ENCODE measurements at regions not wholly inside any gene's neighbourhood (a gene's known extent, or its start where the extent isn't known, plus 50 kb on each side); places are given as distances from the start of the nearest gene placed in this dataset.

DNA sequence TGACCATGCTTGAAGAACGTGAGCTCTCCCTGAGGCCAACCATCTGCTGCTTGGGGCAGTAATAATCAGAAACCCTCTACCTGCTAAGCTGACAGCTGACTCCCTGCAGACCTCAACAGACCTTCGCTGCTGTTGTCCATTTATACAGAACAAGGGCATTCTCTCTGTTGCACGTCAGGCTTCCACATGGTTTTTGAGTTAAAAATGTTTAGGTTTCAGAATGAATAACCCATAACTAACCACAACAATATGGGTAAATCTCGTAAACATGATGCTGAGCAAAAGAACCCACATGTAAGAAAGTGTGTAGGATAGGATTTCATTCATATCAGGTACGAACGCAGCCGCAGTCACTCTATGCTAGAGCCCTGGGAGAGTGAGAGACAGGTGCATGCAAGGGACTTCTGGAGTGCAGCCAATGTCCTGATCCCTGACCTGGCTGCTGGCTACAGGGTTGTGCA is 348.5 kb downstream of the MED10 start:
- TF ChIP-seq, protein P1, sequence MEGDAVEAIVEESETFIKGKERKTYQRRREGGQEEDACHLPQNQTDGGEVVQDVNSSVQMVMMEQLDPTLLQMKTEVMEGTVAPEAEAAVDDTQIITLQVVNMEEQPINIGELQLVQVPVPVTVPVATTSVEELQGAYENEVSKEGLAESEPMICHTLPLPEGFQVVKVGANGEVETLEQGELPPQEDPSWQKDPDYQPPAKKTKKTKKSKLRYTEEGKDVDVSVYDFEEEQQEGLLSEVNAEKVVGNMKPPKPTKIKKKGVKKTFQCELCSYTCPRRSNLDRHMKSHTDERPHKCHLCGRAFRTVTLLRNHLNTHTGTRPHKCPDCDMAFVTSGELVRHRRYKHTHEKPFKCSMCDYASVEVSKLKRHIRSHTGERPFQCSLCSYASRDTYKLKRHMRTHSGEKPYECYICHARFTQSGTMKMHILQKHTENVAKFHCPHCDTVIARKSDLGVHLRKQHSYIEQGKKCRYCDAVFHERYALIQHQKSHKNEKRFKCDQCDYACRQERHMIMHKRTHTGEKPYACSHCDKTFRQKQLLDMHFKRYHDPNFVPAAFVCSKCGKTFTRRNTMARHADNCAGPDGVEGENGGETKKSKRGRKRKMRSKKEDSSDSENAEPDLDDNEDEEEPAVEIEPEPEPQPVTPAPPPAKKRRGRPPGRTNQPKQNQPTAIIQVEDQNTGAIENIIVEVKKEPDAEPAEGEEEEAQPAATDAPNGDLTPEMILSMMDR (IDR thresholded peaks at IDR 0.05; ENCODE audit: insufficient read depth, low read length, poor library complexity, severe bottlenecking): no peak
- DNase-seq (ENCODE audit: low read depth): no peak
- Histone ChIP-seq H3K4me3 (ENCODE audit: low read depth, low read length) (no peak overlapping the region), H3K36me3 (ENCODE audit: control insufficient read depth, insufficient read depth, low read length) (no peaks in the 10 kb centered on the region), H3K27me3 (ENCODE audit: control insufficient read depth, insufficient read depth, low read length) (no peaks in the 10 kb centered on the region)

DNA sequence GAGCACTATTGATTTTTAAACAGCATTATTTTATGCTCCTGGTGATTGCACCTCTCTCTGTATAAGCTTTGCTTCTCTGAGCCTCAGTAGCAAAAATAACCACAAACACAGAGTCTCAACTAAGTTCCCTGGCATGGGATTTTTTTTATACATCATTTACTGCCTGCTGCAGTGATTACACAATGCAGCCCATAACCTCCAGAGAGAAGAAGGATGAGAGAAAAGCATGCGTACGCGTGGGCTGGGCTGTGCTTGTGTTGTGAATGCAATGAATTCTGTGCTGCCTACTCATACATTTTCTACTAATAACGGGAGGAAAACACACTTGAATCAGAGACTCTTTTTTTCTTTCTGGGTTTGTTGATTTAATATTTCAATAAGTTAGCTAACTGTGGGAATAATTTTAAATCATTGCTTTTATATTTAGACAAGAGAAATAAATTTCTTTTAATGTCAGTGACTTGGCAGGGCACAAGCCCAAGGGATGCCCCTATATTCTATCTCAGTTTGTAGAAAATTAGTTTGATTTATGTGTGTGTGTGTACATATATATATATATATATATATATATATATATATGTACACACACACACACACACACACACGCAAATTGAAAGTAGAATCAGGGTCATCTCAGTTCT is 351.5 kb downstream of the MED10 start:
- Histone ChIP-seq H3K36me3 (ENCODE audit: control insufficient read depth, insufficient read depth, low read length) (no peaks in the 10 kb centered on the region), H3K4me3 (ENCODE audit: low read depth, low read length) (no peak overlapping the region), H3K27me3 (ENCODE audit: control insufficient read depth, insufficient read depth, low read length) (no peaks in the 10 kb centered on the region)
- DNase-seq (ENCODE audit: low read depth): no peak
- TF ChIP-seq, protein P1 (IDR thresholded peaks at IDR 0.05; ENCODE audit: insufficient read depth, low read length, poor library complexity, severe bottlenecking): no peak

DNA sequence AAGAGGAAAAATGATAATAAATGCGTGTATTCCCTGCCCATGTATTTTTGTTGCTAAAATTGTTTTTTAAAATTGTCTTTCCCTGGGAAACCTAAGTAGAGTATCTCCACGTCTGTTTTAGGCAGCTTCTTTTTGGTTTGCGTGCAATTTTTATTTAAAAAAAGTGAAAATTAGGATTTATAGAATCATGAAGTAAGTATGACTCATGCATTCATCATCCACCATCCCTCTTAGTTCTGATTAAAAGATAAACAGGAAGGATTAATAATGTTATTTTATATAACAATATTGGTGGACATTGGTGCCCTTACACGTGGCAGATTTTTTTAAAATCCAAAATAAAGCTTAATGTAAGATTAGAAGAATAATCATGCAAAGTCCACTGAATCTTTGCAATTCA is 358.7 kb downstream of the MED10 start:
- Histone ChIP-seq H3K36me3 (ENCODE audit: control insufficient read depth, insufficient read depth, low read length) (no peaks in the 10 kb centered on the region), H3K27me3 (ENCODE audit: control insufficient read depth, insufficient read depth, low read length) (no peaks in the 10 kb centered on the region), H3K4me3 (ENCODE audit: low read depth, low read length) (no peak overlapping the region)
- no peak for DNase-seq (ENCODE audit: low read depth)
- TF ChIP-seq, protein P1 (IDR thresholded peaks at IDR 0.05; ENCODE audit: insufficient read depth, low read length, poor library complexity, severe bottlenecking): no peak

DNA sequence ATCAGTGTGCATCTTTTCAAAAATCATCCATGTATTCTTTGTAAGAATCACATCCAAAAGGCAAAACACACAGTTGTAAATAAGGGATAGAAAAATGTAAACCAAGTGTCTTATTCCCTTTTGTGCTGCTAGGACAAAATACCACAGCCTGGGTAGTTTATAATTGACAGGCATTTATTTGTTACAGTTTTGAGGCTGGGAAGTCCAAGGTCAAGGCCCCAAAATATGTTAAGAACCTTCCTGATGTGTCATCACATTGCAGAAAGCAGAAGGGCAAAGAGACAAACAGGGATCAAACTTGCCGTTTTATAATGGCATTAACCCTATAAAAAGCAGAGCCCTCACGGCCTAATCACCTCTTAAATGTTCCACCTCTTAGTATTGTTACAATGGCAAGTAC is 364.8 kb downstream of the MED10 start:
- TF ChIP-seq, protein P1 (IDR thresholded peaks at IDR 0.05; ENCODE audit: insufficient read depth, low read length, poor library complexity, severe bottlenecking): no peak
- Histone ChIP-seq H3K36me3 (ENCODE audit: control insufficient read depth, insufficient read depth, low read length) (no peaks in the 10 kb centered on the region), H3K27me3 (ENCODE audit: control insufficient read depth, insufficient read depth, low read length) (no peaks in the 10 kb centered on the region), H3K4me3 (ENCODE audit: low read depth, low read length) (no peak overlapping the region)
- DNase-seq (ENCODE audit: low read depth): no peak

DNA sequence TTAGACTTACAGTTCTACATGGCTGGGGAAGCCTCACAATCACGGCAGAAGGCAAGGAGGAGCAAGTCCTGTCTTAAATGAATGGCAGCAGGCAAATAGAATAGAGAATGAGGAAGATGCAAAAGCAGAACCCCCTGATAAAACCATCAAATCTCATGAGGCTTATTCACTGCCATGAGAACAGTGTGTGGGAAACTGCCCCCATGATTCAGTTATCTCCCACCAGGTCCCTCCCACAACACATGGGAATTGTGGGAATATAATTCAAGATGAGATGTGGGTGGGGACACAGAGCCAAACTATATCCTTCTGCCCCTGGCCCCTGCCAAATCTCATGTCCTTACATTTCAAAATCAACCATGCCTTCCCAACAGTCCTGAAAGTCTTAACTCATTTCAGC is 367.1 kb downstream of the MED10 start:
- Histone ChIP-seq H3K4me3 (ENCODE audit: low read depth, low read length) (no peak overlapping the region), H3K27me3 (ENCODE audit: control insufficient read depth, insufficient read depth, low read length) (no peaks in the 10 kb centered on the region), H3K36me3 (ENCODE audit: control insufficient read depth, insufficient read depth, low read length) (no peaks in the 10 kb centered on the region)
- TF ChIP-seq, protein P1 (IDR thresholded peaks at IDR 0.05; ENCODE audit: insufficient read depth, low read length, poor library complexity, severe bottlenecking): no peak
- DNase-seq (ENCODE audit: low read depth): no peak

DNA sequence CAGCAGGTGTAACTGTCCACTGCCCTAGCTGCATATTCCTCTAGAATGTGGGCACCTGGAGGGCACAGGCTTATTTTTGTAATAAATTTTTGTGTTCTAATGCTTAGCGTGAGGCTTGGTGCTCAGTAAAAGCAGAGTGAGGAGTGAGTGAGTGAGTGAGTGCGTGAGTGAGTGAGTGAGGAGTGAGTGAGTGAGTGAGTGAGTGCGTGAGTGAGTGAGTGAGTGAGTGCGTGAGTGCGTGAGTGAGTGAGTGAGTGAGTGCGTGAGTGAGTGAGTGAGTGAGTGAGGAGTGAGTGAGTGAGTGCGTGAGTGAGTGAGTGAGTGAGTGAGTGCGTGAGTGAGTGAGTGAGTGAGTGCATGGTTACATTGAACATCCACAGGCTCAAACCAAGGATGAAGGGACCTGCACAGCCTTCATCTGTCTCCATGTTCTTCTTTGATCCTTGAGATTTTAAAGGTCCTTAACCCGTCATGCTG is 371.5 kb downstream of the MED10 start:
- no peak overlapping the region for H3K4me3 ChIP-seq (ENCODE audit: low read depth, low read length)
- H3K36me3 ChIP-seq (ENCODE audit: control insufficient read depth, insufficient read depth, low read length): no peaks in the 10 kb centered on the region
- no peaks in the 10 kb centered on the region for H3K27me3 ChIP-seq (ENCODE audit: control insufficient read depth, insufficient read depth, low read length)
- TF ChIP-seq, protein P1 (IDR thresholded peaks at IDR 0.05; ENCODE audit: insufficient read depth, low read length, poor library complexity, severe bottlenecking): no peak
- no peak for DNase-seq (ENCODE audit: low read depth)
